Suprapubic skin (tissue), 4 donors: ENCODE measurements at regions not wholly inside any gene's neighbourhood (a gene's known extent, or its start where the extent isn't known, plus 50 kb on each side); places are given as distances from the start of the nearest gene placed in this dataset.

Experiments used
- DNase-seq, 2 donors: peaks; one replicate each; pipeline ENCODE4 v3.0.0-alpha.2; 2019; ENCODE audit warnings: low spot score in 2 of 2
- H3K27ac ChIP-seq: fragments of 200-600 bp; sonication (generic); one replicate; pipeline ENCODE4 v1.5.1; 2019
- H3K27me3 ChIP-seq: fragments of 200-600 bp; sonication (generic); one replicate; pipeline ENCODE4 v1.5.1; 2019
- H3K36me3 ChIP-seq: fragments of 200-600 bp; sonication (generic); one replicate; pipeline ENCODE4 v1.5.1; 2019
- H3K4me1 ChIP-seq: fragments of 200-600 bp; sonication (generic); one replicate; pipeline ENCODE4 v1.5.1; 2019
- H3K4me3 ChIP-seq: fragments of 200-600 bp; sonication (generic); one replicate; pipeline ENCODE4 v1.5.1; 2019; ENCODE audit warnings: mild to moderate bottlenecking
- H3K9me3 ChIP-seq: fragments of 200-600 bp; sonication (generic); one replicate; pipeline ENCODE4 v1.5.1; 2019
- EP300 ChIP-seq: sonication (generic); formaldehyde crosslinking; IDR thresholded peaks from one replicate; pipeline ENCODE4 v1.6.1; 2017; ENCODE audit warnings: antibody characterized with exemption
- POLR2A ChIP-seq, 2 donors: fragments of 450-650 bp; IDR thresholded peaks; one replicate each; pipeline ENCODE4 v1.6.1; 2017; ENCODE audit warnings: antibody characterized with exemption in 2 of 2, mild to moderate bottlenecking in 2 of 2, moderate library complexity in 2 of 2
- POLR2AphosphoS5 ChIP-seq, 3 donors: sonication (generic); formaldehyde crosslinking; IDR thresholded peaks; one replicate each; pipeline ENCODE4 v1.6.1; 2017; ENCODE audit warnings: antibody characterized with exemption in 3 of 3
- WGBS: methylation state at CpG from one replicate; pipeline ENCODE4 v1.1.5; 2018; 5-methylcytosine and 5-hydroxymethylcytosine counted together
- TF ChIP-seq, protein P1 (sequence below), 2 donors: fragments of 200-600 bp in 1 of 2; fragments of 450-650 bp in 1 of 2; sonication (generic) in 1 of 2; IDR thresholded peaks; one replicate each; pipeline ENCODE4 v1.5.1; 2016 to 2019; ENCODE audit warnings: antibody characterized with exemption in 2 of 2, mild to moderate bottlenecking in 1 of 2, moderate library complexity in 1 of 2

- no peaks in the 10 kb centered on the region for H3K27me3 ChIP-seq
- DNase-seq, result no peak
- no peaks in the 10 kb centered on the region for H3K9me3 ChIP-seq
- WGBS, result 88% methylated on average over 3 of the region's 3 CpGs
- no peak overlapping the region for H3K4me3 ChIP-seq
- no peaks in the 10 kb centered on the region for H3K4me1 ChIP-seq
- no peaks in the 10 kb centered on the region for H3K36me3 ChIP-seq
- TF ChIP-seq, protein P1, sequence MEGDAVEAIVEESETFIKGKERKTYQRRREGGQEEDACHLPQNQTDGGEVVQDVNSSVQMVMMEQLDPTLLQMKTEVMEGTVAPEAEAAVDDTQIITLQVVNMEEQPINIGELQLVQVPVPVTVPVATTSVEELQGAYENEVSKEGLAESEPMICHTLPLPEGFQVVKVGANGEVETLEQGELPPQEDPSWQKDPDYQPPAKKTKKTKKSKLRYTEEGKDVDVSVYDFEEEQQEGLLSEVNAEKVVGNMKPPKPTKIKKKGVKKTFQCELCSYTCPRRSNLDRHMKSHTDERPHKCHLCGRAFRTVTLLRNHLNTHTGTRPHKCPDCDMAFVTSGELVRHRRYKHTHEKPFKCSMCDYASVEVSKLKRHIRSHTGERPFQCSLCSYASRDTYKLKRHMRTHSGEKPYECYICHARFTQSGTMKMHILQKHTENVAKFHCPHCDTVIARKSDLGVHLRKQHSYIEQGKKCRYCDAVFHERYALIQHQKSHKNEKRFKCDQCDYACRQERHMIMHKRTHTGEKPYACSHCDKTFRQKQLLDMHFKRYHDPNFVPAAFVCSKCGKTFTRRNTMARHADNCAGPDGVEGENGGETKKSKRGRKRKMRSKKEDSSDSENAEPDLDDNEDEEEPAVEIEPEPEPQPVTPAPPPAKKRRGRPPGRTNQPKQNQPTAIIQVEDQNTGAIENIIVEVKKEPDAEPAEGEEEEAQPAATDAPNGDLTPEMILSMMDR (IDR thresholded peaks at IDR 0.05), result no peak
- TF ChIP-seq EP300, result no peak
- TF ChIP-seq POLR2A (IDR thresholded peaks at IDR 0.05), result no peak
- no peak for TF ChIP-seq POLR2AphosphoS5 (IDR thresholded peaks at IDR 0.05)
- H3K27ac ChIP-seq, result no peak overlapping the region
These were observed 922.9 kb downstream of the TBC1D32 start for GRCh38 chr6:120411394-120411793.

- Histone ChIP-seq H3K4me3 (no peak overlapping the region), H3K27me3 (no peaks in the 10 kb centered on the region), H3K27ac (no peak overlapping the region), H3K9me3 (no peaks in the 10 kb centered on the region), H3K4me1 (no peaks in the 10 kb centered on the region), H3K36me3 (no peaks in the 10 kb centered on the region)
- WGBS, result 89% methylated on average over 1 of the region's 1 CpG
- no peak for DNase-seq
- TF ChIP-seq, protein P1 (IDR thresholded peaks at IDR 0.05), result no peak
- TF ChIP-seq EP300 (no peak), POLR2A (IDR thresholded peaks at IDR 0.05) (no peak), POLR2AphosphoS5 (IDR thresholded peaks at IDR 0.05) (no peak)
These were observed 923.7 kb downstream of the TBC1D32 start for GRCh38 chr6:120410586-120410985.

GRCh38 chr6:120407696-120408095, 926.6 kb downstream of the TBC1D32 start:
- TF ChIP-seq, protein P1 (IDR thresholded peaks at IDR 0.05), result no peak
- TF ChIP-seq POLR2A (IDR thresholded peaks at IDR 0.05) (no peak), EP300 (no peak), POLR2AphosphoS5 (IDR thresholded peaks at IDR 0.05) (no peak)
- Histone ChIP-seq H3K9me3 (no peaks in the 10 kb centered on the region), H3K27ac (no peak overlapping the region), H3K4me1 (no peaks in the 10 kb centered on the region), H3K36me3 (no peaks in the 10 kb centered on the region), H3K4me3 (no peak overlapping the region), H3K27me3 (no peaks in the 10 kb centered on the region)
- no peak for DNase-seq

GRCh38 chr6:120405947-120406346, 928.3 kb downstream of the TBC1D32 start:
- H3K27me3 ChIP-seq, result no peaks in the 10 kb centered on the region
- DNase-seq, result no peak
- no peak overlapping the region for H3K4me3 ChIP-seq
- no peak for TF ChIP-seq EP300
- TF ChIP-seq POLR2AphosphoS5 (IDR thresholded peaks at IDR 0.05), result no peak
- no peak for TF ChIP-seq POLR2A (IDR thresholded peaks at IDR 0.05)
- TF ChIP-seq, protein P1 (IDR thresholded peaks at IDR 0.05), result no peak
- H3K9me3 ChIP-seq, result no peaks in the 10 kb centered on the region
- no peak overlapping the region for H3K27ac ChIP-seq
- WGBS, result 69% methylated on average over 3 of the region's 3 CpGs
- no peaks in the 10 kb centered on the region for H3K36me3 ChIP-seq
- H3K4me1 ChIP-seq, result no peaks in the 10 kb centered on the region

- no peak for DNase-seq
- no peaks in the 10 kb centered on the region for H3K4me1 ChIP-seq
- no peaks in the 10 kb centered on the region for H3K36me3 ChIP-seq
- no peak overlapping the region for H3K4me3 ChIP-seq
- no peaks in the 10 kb centered on the region for H3K9me3 ChIP-seq
- TF ChIP-seq POLR2AphosphoS5 (IDR thresholded peaks at IDR 0.05), result no peak
- TF ChIP-seq, protein P1 (IDR thresholded peaks at IDR 0.05), result no peak
- TF ChIP-seq POLR2A (IDR thresholded peaks at IDR 0.05), result no peak
- TF ChIP-seq EP300, result no peak
- H3K27me3 ChIP-seq, result no peaks in the 10 kb centered on the region
- 78% methylated on average over 1 of the region's 1 CpG for WGBS
- H3K27ac ChIP-seq, result no peak overlapping the region
These were observed 938.5 kb downstream of the TBC1D32 start for GRCh38 chr6:120395784-120396183.
